Epidermal melanocyte (primary cell): ENCODE measurements at regions not wholly inside any gene's neighbourhood (a gene's known extent, or its start where the extent isn't known, plus 50 kb on each side); places are given as distances from the start of the nearest gene placed in this dataset.
"Not testable (repeated sequence)": the region's sequence is repeated elsewhere in the genome, so short reads cannot be mapped to it uniquely, and the experiment has no call there.

Experiments used
- DNase-seq: peaks from one replicate; pipeline ENCODE4 v3.0.0; 2011; ENCODE audit warnings: low spot score; ENCODE audit not compliant: insufficient read length

DNA sequence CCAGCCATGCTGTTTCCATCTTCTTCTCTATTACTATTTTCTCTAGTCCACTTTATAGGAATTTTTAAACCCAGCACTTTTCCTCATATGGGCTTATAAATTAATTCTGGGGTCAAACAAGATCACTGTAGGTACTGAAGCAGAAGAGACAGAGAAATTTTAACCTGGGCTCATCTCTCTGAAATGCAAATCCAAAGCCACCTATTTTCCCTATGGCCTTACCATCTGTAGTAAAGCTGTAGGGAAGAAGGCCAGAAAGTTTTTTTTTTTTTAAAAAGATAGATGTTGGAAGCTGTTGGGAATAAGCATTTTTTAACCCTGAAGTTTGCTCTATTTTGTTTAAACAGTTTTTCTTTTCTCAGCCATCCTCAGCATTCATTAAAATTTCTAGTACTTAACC lies 367.4 kb downstream of the CD109 start:
- DNase-seq: no peak

DNA sequence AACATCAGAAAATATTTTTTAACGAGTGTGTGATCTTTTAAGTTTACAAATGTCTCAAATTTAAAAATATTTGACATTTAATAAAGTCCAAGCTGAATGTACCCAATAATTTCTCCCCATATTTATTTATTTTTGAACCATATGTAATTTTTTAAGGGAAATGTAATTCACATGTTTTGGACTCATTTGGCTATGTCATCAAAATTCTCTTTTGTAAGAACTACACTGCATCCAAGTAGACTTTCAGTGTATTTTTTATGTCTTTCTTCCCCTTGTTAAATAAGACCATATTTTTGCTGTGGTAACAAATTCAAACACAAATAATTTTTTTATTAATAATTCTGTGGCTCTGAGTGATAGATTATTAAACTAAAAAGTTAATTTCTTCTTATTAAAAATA lies 365.2 kb downstream of the CD109 start:
- DNase-seq: no peak

DNA sequence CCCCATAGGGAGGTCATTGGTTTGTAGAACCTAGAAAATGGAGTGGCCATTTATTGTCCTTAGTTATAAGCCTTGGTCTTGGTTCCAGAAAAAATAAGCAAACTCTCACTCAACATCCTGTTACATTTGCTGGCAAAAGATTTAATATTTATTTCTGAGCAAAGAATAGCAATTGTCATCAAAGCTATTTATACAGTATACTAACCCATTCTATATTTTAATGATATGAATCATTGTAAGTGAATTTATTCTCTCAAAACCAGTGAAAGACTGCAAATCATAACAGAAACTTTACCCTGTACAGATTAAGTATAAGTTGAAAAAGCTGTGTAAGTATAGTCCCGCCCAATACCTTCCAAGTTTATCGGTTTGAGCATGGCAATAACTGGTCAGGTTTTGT lies 364.4 kb downstream of the CD109 start:
- DNase-seq: no peak

DNA sequence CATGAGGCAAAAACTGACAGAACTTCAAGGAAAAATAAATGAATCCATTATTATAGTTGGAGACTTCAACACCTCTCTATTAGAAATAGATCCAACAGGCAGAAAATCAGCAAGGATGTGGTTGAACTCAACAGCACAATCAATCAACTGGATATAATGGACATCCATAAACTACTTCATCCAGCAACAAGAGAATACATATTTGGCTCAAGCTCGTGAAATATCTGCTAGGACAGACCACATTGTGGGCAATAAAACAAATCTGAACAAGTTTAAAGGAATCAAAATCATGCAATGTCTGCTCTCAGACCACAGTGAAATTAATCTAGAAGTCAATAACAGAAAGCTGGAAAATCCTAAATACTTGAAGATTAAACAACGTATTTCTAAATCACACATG lies 362.6 kb downstream of the CD109 start:
- DNase-seq: no peak

DNA sequence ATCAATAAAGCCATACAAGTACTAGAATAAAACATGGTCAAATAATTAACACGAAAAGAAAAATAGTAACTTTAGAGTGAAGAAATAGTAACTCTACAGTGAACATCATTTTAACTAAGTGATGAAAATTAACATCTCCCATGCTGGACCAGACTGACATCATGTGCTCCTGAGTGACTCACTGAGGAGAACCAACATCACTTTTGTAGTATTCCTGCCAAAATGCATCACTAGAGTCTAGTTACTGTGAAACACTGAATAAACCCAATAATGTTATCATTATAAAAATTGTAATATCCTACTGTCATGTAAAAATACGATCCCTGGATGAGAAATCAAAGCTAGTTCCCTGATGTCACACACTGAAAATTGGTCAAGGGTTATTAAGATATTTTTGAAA lies 361.3 kb downstream of the CD109 start:
- DNase-seq: no peak

DNA sequence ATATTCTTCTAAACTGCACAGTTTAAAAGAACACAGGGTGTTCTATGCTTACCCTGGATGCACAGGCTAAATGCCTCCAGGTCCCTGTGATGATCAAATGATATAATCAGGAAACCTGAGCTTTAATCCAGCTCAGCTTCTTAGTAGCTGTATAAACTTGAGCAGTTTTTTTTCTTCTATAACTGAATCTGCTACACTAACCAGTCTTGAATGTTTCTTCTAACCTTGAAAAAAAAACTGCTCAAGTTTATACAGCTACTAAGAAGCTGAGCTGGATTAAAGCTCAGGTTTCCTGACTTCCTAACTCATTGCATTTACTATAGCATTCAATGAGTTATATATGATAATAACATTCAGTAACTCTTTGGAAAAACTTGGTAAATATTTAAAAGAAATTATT lies 358.2 kb downstream of the CD109 start:
- DNase-seq: no peak

DNA sequence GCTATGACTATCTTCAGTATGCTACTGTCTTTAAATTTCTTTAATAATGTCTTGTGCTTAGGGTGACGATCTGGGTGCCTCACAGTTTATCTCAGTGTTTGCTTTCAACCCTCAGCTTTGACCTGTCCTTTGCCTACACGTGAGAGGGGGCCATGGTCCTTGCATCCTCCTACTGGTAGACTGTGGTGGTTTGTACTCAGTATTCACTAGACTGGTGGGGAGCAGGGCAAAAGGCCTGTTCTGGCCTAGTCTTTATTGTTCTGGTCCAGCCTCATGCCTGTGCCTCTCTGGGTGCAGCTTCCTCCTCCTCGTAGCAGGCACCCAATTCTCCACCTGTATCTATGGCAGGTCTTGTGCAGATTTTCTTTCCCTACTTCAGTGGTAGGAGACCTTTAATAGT lies 354.9 kb downstream of the CD109 start:
- no peak for DNase-seq

DNA sequence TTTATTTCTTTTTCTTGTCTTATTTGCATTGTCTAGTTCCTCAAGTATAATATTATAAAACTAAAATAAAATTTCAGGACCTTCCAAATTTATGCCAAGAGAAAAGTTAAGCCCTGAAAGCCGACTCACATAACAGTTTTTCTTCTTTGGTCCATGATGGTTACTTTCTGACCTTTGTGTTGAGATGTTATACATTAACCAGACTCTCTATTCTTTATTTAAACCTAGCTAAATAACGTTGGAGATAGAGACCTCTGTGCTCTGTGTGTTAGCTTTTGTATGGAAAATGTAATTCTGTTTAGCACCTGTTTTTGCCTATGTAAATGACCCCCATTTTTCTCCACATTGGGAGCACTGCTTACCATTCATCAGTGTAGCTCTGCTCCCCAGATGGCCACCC lies 352.4 kb downstream of the CD109 start:
- no peak for DNase-seq

DNA sequence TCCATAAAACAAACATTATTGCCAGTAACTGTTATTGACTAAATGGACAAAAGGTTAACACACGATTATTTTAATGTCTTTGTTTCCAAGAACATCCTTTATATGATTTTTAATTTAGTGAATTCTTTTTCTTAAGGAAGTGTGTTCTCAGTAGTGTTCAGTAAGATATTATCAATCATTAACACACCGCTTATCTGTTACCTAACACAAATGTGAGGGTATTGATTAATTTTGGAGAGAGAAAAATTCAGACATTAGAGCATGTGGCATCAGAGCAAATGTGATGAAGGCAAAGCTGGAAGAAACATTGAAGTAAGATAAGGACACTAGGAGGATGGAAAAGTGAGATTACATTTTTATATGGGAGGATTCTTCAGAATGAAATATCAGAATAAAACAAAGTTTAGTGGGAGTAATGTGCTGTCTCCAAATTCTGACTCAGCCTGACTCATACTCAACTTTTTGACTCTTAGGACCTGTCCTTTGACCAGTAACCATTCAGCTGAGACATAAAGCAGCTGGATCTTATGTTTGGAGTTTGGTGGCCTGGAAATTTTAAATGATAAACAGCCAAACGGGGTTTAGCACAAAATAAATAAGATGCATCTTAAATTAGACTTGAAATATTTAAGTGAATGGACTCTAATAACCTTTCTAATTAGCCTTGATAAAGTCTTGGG lies 348.6 kb downstream of the CD109 start:
- DNase-seq: no peak

DNA sequence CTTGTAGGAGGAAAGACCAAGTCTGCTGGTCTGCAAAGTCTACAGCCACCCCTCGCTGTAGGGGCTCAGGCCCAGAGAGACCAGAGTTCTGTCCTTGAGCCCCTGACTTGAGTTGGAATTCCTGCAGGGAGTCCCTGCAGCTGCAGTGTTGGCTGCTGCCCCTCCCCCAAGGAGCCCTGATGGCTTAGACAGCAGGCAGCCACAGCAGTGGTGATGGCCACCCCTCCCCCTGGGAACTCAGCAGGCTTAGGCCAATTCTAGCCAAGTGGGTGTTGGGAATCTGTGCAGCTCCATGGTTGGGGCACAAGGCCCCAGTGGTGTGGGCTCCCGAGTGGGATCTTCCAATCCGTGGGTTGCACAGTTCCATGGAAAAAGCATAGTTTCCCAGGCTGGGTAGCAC lies 345.4 kb downstream of the CD109 start:
- no peak for DNase-seq

DNA sequence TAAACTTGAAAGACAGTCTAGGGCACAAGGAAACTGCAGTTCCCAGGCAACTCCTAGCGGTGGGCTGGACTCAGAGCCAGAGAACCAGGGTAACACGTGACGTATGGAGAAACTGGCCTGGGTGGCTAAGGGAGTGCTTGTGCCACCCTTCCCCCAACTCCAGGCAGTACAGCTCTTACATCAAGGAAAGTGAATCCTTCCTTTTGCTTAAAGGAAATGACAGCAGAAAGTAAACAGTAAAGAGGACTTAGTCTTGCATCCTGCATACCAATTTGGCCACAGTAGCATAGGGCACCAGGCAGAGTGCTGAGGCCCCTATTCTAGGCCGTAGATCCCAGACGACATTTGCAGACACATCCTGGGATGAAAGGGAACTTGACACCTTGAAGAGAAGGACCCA lies 322.8 kb downstream of the CD109 start:
- no peak for DNase-seq

DNA sequence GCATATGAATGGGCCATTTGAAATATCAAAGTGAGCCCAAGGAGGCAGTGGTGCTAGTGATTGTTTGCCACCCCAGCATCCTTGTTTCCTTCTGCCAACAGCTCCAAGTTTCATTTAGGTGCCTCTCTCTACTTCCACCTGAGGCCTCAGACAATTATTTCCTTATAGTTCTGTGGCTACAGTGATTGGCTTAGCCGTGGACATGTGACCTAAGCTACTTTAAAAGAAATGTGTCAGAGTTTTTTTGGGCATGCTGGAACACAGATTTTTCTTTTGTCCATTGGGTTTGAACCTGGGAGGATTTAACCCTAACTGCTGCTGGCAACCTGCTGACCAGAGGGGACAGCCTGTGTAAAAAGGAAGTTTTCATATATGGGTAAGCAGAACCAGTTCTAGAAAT lies 319.4 kb downstream of the CD109 start:
- DNase-seq: no peak

DNA sequence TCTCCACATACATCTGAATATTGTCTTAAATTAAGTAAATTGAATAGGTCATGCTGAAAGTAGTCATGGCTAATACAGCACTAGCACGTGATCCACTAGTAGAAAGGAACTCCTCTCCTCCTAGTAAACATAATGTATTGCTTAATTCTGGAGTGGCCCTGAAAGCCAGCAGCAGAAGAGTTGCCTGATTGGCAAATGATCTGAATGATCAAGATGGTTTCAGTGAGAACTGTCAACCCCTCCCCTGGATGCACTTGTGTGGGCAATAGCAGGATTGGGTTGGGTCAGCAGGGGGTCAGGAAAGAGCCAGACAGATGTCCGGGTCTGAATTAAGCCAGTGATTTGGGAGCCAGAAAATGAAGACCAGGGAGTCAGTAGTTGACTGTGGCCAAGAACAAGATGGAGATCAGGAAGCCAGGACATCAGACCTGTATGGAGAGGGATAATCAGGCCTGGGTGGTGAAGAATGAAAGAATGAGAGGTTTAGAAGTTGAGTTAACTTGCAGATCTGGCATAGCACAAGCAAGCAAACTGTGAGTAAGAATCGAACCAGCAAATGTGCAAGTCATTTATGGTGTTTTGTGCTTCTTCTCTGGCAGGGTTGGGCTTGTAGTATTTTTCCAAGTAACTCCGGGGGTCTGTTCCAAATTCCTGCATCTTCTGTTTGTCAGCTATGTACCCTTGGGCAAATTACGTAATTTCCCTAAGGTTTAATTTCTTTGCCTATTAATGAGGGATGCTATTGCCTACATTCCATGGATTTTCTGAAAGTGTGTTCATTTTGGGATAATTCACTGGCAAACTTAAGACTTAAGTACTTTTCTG lies 304.9 kb downstream of the CD109 start:
- no peak for DNase-seq

DNA sequence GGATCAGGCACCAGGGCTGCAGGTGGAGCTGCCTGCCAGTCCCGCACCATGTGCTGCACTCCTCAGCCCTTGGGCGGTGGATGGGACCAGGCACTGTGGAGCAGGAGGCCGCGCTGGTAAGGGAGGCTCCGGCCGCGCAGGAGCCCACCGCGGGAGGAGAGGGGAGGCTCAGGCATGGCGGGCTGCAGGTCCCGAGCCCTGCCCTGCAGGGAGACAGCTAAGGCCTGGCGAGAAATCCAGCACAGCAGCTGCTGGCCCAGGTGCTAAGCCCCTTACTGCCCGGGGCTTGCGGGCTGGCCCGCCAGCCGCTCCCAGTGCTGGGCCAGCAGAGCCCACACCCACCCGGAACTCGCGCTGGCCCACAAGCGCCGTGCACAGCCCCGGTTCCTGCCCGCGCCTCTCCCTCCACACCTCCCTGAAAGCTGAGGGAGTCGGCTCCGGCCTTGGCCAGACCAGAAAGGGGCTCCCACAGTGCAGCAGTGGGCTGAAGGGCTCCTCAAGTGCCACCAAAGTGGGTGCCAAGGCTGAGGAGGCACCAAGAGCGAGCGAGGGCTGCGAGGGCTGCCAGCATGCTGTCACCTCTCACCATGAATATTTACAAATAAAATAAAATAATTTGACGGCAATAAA lies 294.7 kb downstream of the CD109 start:
- DNase-seq: not testable (repeated sequence)

DNA sequence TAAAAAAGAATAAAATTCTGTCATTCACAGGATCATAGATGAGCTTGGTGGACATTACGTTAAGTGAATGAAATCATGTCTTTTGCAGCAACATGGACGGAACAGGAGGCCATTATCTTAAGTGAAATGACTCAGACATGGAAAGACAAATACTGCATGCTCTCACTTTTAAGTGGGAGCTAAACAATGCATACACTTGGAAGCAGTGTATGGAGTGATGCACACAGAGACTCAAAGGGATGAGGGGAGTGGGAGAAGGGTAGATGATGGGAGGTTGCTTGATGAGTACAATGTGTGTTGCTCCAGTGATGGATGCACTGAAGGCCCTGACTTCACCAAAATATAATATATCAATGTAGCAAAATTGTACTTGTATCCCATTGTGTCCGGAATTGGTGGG lies 293.4 kb downstream of the CD109 start:
- DNase-seq: no peak

DNA sequence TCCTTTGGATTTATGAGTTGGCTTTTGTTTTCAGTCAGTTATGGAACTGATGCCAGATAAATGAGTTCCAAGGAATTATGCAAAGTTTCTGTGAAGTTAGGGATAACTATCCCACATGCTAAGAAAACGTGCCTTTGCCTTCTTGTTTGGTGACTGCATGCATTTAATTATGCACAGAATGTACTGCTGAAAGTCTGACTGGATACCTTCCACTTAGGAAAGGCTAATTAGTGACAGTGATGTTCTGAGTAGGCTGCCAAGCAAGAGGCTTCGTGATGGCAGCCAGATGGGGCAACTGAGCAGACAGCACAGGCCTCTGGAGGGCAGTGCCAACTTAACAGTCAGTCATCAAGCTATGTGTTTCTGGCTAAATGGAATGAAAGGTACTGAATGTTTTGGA lies 289.9 kb downstream of the CD109 start:
- peak; percentile 45 for DNase-seq

DNA sequence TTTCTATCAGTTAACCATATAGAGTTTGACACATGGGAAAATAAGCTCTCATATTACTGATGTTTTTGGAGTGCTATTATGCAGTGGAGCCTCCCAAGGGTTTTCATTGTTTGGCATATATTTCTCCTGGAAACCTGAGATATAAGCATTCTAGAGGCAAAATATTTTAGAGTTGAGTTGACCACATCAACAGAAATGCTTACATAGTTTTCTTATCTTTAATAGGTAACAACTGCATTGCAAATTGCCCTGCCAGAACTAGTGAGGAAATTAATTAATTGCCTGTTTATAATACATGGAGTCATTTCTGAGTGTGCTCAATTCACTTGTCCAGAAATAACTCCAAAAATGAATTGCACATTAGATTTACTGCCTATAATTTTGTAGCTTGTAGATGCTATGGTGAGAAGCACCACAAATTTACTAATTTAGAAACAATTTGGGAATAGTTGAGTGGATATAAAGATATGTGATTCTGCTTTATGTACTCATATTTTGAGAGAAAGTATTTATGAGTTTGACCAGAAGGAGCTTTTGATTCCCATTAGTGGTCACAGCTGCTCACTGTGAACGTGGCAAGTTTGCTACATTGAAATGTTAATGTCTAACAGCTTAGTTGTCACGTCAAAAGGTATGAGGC lies 288.7 kb downstream of the CD109 start:
- DNase-seq: no peak

DNA sequence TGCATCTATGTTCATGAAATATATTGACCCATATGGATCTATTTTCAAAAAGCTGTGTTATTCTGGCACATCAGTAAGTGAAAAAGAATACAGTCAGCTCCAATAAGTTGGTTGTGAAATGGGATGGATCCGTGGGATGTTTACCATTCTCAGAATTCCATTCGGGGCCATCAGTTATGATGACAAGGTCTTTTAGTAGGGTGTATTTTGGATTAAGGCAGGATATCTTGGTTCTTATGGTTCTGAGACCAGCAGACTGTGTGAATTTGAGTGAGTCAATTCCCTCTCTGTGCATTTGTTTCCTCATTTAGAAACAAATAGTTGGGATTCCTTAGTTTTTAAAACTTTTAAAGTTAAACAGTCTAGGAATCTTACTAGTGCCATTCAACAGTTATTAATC lies 287.4 kb downstream of the CD109 start:
- DNase-seq: no peak

DNA sequence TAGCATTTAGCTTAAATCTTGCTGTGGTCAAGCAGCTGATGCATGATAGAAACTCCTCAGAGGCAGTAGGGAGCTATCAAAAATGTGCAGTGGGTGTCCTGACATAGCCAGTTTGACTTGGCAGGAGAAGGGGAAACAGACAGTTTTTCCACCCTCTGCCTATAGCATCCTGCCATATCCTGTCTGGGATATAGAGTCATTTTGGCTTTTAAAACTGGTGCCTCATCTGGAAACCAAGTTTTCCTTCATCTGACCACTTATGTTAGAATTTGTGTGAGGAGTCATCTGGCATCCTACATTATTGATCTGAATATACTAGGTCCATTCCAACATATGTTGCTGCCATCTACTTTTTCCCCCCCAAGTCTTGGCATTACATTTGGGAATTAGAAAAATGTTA lies 284.1 kb downstream of the CD109 start:
- DNase-seq: no peak

DNA sequence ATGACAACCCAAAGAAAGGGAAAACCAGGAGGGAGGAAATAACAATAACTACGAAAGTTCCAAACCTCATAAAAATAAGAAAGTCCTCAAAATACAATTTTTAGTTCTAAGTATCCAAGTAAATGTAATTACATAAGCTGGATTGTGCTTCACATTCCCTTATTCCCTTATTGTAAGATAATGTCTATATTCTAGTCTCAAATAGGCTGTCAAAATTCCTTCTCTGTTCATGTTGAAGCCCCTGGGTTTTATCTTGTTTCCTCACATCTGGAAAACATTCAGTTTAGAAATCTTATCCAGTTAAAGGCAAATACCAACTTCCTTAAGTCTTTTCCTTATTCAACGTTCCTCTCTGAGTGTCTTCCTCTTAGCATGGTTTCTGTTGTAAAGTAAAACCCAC lies 282.3 kb downstream of the CD109 start:
- DNase-seq: no peak

DNA sequence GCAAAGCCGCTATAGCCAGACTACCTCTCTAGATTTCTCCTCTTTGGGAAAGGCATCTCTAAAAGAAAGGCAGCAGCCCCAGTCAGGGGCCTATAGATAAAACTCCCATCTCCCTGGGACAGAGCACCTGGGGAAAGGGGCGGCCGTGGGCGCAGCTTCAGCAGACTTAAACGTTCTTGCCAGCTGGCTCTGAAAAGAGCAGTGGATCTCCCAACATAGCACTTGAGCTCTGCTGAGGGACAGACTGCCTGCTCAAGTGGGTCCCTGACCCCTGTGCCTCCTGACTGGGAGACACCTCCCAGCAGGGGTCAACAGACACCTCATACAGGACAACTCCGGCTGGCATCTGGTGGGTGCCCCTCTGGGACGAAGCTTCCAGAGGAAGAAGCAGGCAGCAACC lies 276.5 kb downstream of the CD109 start:
- DNase-seq: not testable (repeated sequence)
